NCI-H1105 treated with DMSO at 0.1 percent for 48 hours (cell line): ENCODE measurements at regions not wholly inside any gene's neighbourhood (a gene's known extent, or its start where the extent isn't known, plus 50 kb on each side); places are given as distances from the start of the nearest gene placed in this dataset.
A peak's percentile ranks its signal among the peaks of the same experiment; 100 is the strongest.
"Not testable (repeated sequence)": the region's sequence is repeated elsewhere in the genome, so short reads cannot be mapped to it uniquely, and the experiment has no call there.

Experiments
- DNase-seq: peaks from one replicate; lab custom pipeline; 2025; lab: John Stamatoyannopoulos, UW

- no peak for DNase-seq
Observed at GRCh38 chr6:126976253-126976797, 142.1 kb upstream of the RSPO3 start.

DNA sequence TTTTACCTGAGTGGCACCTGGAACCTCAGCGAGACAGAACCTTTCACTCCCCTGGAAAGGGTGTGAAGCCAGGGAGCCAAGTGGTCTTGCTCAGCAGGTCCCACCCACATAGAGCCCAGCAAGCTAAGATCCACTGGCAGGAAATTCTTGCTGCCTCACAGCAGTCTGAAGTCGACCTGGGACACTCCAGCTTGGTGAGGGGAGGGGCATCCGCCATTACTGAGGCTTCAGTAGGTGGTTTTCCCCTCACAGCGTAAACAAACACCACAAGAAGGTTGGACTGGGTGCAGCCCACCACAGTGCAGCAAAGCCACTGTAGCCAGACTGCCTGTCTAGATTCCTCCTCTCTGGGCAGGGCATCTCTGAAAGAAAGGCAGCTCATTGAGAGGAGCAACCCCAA is 134.7 kb upstream of the RSPO3 start:
- no peak for DNase-seq

DNA sequence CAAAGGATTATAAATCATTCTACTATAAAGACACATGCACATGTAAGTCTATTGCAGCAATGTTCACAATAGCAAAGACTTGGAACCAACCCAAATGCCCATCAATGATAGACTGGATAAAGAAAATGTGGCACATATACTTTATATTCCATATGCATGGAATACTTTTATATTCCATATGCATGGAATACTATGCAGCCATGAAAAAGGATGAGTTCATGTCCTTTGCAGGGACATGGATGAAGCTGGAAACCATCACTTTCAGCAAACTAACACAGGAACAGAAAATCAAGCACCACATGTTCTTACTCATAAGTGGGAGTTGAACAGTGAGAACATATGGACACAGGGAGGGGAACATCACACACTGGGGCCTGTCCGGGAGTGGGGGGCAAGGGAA is 130.3 kb upstream of the RSPO3 start:
- not testable (repeated sequence) for DNase-seq

GRCh38 chr6:127000631-127001030 is 117.8 kb upstream of the RSPO3 start:
- DNase-seq = no peak

GRCh38 chr6:127013865-127014264 is 104.6 kb upstream of the RSPO3 start:
- DNase-seq = no peak

DNA sequence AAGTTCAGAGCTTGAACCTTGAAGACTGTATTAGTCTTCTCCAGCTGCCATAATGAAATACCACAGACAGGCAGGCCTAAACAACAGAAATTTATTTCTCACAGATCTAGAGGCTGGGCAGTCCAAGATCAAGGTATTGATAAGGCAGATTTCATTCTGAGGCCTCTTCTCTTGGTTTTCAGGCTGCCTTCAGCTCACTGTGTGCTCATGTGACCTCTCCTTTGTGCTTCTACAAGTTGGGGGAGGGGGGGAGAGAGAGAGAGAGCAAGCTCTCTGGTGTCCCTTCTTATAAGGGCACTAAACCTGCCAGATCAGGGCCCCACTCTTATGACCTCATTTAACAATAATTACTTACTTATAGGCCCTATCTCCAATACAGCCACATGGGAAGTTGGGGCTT is 102.6 kb upstream of the RSPO3 start:
- no peak for DNase-seq

DNA sequence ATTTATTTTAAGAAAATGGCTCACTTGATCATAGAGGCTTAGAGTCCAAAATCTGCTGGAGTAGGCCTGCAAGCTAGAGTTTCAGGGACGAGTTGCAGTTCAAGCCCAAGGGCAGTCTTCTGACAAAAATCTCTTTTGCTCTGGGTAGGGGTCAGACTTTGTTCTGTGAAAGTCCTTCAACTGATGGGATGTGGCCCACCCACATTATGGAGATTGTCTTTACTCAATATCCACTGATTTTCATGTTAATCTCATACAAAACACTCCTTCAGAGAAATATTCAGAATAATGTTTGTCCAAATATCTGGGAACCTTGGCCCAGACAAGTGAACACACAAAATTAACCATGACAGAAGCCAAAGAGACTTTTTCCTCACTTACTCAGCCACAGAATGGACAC is 98.6 kb upstream of the RSPO3 start:
- no peak for DNase-seq

GRCh38 chr6:127022302-127022701 is 96.2 kb upstream of the RSPO3 start:
- peak; percentile 96 for DNase-seq

DNA sequence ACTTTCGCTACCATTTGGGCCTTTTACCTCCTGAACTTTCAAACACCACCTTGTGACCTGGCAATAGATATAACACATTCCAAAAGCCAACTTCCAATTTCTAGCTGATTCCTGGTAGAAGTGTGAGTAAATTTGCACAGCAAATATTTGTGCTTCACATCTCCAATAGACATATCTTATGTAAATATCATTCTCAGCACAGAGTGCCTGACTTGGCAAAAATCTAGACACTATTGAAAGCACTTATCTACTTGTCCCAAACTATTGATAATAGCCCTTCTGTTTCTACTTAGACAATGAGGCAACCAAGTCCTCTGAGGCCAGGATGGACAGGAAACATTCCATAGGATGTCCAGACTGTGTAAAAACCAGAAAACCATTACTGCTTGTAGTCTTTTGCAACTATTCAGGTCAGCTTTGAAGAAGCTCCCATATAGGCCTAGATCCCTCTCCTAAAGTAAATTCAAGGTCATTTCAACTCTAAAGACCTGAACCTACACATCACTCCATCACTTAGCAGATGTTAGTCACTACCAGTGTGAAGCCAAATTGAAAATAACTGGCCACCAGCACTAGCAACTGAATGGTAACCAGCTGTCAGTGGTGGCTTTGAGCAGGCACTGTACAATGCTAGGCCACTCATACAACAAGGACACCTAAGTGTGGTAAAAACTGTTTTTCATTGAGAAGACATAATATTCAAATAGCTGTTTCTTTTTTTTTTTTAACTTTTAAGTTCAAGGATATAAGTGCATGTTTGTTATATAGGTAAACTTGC is 95.3 kb upstream of the RSPO3 start:
- no peak for DNase-seq

GRCh38 chr6:127026247-127026646 is 92.2 kb upstream of the RSPO3 start:
- no peak for DNase-seq

DNA sequence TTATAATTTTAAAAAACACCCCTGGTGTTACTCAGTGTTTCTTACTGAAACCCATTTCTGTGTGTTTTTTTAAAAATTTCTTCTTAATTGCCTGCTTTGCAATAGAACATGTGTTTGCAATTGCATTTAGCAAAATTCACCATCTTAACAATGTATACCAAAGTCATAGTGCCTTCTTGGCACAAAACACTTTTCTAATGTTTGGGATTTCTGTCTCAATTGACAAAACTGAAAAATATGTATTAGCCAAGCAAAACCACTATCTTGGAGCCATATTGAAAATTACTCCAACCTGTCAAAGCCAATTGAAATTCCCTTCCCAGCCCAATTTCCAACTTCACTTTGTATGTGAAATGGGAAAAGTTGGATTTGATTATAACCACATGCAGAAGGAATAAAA is 88.4 kb upstream of the RSPO3 start:
- no peak for DNase-seq

DNA sequence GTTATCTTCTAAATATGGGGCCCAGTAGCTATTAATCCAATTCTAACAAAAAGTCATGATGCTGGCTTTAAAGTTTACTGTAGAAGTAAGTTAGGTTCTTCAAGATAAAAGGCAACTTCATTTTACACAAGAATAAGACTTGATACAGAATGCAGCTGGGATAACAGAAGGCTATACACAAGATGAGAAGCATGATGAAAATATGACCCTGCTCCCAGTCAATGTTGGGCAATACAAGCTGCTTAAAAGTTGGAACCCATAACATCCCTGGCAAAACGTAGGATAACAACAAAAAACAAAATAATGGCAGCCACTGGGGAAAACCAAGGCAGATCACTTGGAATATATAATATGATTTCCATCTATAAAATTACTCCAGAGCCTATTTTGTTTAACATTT is 87.6 kb upstream of the RSPO3 start:
- DNase-seq = no peak

- peak; percentile 78 for DNase-seq
Observed at GRCh38 chr6:127031511-127031910, 87.0 kb upstream of the RSPO3 start.

DNA sequence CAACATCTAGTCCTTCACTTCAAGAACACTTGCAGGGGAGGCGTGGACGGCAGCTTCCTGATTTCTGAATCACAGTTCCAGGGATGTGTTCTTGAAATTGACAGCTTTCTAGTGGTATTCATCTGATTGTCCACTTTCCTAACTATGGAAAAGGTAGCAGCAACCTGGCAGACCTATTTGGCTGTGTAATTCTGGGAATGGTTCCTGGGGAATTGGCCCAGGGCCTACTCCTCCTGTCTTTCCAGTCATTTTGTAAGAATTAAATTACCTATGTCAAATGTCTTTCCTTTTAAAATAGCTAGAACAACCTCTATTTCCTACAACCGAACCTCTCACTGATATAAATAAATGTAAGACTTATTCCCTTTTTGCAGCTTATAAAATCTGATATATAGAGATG is 85.5 kb upstream of the RSPO3 start:
- no peak for DNase-seq

DNA sequence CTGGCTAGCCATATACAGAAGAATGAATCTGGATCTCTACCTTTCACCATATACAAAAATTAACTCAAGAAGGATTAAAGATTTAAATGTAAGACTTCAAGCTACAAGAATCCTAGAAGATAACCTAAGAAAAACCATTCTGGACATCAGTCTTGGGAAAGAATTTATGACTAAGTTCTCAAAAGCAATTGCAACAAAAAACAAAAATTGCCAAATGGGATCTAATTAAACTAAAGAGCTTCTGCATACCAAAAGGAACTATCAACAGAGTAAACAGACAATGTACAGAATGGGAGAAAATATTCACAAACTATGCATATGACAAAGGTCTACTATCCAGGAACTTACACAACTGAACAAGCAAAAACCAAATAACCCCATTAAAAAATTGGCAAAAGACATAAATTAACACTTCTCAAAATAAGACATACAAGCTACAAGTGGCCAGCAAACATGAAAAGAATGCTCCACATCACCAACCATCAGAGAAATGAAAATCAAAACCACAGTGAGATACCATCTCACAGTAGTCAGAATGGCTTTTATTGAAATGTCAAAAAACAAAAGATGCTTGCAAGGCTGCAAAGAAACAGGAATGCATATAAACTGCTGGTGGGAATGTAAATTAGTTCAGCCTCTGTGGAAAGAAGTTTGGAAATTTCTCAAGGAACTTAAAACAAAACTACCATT is 66.8 kb upstream of the RSPO3 start:
- no peak for DNase-seq

GRCh38 chr6:127053032-127053874 is 65.2 kb upstream of the RSPO3 start:
- no peak for DNase-seq

DNA sequence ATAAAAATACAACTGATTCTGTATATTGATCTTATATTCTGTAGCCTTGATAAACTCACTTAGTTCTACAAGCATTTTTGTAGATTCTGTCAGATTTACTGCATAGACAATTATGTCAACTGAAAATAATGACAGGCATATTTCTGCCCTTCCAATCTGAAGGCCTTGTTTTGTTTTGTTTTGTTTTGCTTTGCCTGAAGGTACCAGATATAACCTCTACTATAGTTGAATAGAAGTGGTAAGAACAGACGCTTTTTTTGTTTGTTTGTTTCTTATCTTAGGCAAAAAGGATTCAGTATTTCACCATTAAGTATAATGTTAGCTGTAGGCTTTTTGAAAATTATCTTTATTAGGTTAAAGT is 64.6 kb upstream of the RSPO3 start:
- no peak for DNase-seq

GRCh38 chr6:127058027-127058426 is 60.4 kb upstream of the RSPO3 start:
- no peak for DNase-seq

DNA sequence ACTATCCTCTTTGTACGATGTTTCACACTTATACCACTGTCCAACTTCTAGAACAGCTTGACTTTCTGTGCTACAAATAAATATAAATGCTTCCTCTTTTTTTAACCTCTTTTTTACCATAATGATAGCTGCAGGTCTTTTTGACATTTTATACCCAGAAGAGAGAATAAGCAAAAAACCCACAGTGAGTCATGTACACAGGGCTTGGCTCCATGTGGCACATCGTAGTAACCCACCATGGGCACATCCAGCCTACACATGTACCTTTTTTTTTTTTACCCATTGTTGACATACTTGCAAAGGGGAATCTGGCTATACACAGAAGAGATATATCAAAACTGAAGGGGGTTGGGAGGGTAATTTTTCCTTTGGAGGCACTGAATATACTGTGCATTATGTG is 59.5 kb upstream of the RSPO3 start:
- DNase-seq = no peak
